LNCAP (cell line): ENCODE measurements at regions not wholly inside any gene's neighbourhood (a gene's known extent, or its start where the extent isn't known, plus 50 kb on each side); places are given as distances from the start of the nearest gene placed in this dataset.

ENCODE experiments used
- CTCF ChIP-seq: fragments of 450-650 bp; IDR thresholded peaks from 2 replicates; pipeline ENCODE4 v1.5.1; 2017; ENCODE audit warnings: mild to moderate bottlenecking

DNA sequence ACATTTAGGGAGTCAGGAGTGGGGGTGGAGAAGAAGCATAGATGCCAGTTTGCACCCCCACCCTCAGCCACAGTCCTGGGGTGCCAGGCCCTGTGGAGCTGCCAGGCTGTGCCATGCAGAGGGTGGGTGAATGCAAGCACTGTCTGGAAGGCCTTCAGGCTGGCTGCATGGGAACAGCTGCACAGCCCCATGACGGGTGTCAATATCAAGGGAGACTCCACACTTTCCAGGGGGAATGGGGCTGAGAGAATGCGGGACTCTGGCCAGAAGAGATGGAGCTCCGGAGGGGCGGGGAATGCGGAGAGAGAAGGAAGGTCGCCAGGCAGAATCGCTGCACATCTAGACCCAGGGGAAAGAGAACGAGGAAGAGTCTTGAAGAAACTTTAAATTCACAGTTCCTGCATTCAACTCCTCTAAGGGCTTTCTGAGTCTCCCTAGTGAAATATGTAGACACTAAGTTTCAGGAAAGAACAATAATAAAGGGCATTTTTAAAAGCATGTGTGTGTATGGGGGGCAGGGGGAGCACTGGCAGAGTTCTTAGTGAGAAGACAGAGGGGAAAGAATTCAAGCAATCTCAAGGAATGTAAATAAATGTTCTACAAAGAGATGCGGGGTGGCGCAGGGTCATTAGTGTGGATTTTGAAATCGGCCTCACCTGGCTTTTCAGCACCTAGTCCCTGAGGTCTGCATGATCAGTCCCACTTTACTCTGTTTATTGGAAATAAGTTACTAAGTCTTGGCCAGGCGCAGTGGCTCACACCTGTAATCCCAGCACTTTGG, 59.1 kb downstream of the BOD1 start:
- TF ChIP-seq CTCF, result no peak

DNA sequence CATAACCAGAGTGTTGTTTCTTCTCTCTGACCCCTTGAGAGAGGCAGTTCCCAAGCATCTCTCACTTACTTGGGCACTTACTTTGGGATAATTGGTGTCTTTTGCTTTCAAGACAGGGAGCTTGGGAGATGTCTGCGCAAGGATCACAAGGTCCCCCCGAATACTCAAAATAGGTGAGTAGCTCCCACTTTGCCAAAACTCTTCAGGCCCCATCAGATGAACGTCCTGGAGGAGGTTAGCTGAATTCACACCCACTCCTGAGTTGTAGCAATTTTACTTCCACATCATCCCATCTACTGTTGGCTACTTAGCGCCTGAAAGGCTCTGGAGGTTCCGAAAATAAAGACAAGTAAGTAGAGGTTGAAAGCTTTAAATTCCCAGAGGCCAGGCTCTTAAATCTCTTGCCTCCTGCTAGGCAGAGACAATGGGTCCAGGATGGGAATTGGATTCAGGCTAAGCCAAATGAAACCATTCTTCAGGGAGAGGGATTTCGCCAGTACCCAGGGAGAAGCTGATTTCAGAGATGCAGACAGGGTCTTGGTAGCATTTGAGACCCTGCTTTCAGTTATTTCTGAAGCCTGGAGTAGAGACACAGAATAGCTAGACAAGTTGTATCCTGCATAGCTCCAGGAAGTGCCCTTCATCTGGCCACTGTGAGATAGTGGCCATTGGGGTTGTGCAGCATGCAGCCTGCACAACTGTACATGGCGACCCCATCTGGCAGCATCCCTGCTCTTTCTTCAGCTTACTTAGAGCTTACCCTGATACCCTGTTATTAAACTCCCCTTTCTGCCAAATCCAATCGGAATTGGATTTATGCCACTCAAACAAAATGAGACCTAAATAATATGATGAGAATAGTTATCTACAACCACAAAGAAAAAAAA, 60.1 kb downstream of the BOD1 start:
- TF ChIP-seq CTCF, result no peak

DNA sequence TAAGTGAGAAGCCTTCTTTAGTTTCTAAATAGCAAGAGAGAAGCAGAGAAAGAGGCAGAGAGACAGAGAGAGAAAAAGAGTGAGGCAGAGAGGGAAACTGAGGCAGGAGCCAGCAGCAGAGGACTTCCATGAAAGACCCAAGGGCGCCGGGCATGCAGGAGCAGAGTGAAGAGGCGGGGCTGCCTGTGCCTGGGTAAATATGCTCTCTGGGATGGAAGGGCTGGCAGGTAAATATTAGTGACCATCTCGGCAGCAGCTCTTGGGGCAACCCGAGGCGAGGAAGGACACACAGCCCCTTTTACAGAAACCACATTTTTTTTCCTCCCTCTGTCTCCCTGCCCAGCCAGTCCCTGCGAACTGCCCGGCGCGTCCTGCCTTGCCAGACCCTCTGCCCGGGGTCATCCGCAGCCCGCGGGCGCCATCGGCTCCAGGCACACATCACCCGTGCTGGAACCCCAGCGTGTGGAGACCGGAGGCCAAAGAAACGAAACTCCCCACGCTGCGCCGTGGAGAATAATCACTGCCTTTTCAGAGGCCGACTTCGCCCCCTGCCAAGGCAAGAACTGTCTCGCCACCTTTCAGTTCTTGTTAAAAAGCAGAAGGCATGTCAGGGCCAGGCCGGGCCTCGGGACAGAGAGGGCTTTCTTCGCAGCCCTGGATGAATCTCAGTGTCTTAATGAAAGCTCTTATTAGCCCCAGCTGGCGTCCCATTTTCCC, 61.3 kb downstream of the BOD1 start:
- no peak for TF ChIP-seq CTCF

- no peak for TF ChIP-seq CTCF
These were observed 62.2 kb downstream of the BOD1 start for GRCh38 chr5:173554038-173554955.

- TF ChIP-seq CTCF, result no peak
These were observed 65.8 kb downstream of the BOD1 start for GRCh38 chr5:173550641-173551040.

DNA sequence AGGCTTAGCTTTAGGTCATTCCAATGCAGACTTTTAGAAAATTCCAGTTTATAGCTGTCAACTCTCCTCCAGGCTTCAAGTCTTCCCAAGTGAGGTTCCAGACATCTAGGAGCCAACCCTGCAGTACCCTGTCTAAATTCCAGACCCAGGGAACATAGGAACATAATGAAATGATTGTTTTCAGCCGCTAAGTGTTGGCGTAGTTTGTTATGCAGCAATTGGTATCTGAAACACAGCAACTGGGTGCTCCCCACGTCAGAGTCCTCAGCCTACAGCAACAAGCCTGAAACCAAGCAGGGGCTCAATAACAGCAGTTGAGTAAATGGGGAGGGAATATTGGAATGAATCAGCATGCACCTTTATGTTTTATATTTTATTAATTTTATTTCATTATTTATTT, 66.8 kb downstream of the BOD1 start:
- TF ChIP-seq CTCF, result no peak
